Neutrophil (primary cell): ENCODE measurements at regions not wholly inside any gene's neighbourhood (a gene's known extent, or its start where the extent isn't known, plus 50 kb on each side); places are given as distances from the start of the nearest gene placed in this dataset.

Experiments used
- H3K27ac ChIP-seq: fragments of 200-600 bp; sonication (generic); 2 replicates; pipeline ENCODE4 v1.5.1; 2016; ENCODE audit warnings: mild to moderate bottlenecking, moderate library complexity
- H3K27me3 ChIP-seq: fragments of 200-600 bp; sonication (generic); 2 replicates; pipeline ENCODE4 v1.6.0; 2016; ENCODE audit warnings: mild to moderate bottlenecking
- H3K36me3 ChIP-seq: fragments of 200-600 bp; sonication (generic); 2 replicates; pipeline ENCODE4 v1.5.1; 2017
- H3K4me1 ChIP-seq, 2 experiments: fragments of 200-600 bp in 1 of 2; sonication (generic) in 1 of 2; 1 replicate in 1 of 2; 2 replicates in 1 of 2; pipeline versions ENCODE4 v1.5.1 to v1.6.1; 2013 to 2016; ENCODE audit warnings: low read depth in 1 of 2, low read length in 1 of 2, mild to moderate bottlenecking in 1 of 2, moderate library complexity in 1 of 2; ENCODE audit not compliant: control insufficient read depth in 1 of 2, insufficient read depth in 1 of 2
- H3K4me3 ChIP-seq, 2 experiments: fragments of 200-600 bp in 1 of 2; sonication (generic) in 1 of 2; 1 replicate in 1 of 2; 2 replicates in 1 of 2; pipeline ENCODE4 v1.5.1; 2013 to 2016; ENCODE audit warnings: low read depth in 1 of 2, low read length in 1 of 2, mild to moderate bottlenecking in 1 of 2, moderate library complexity in 1 of 2
- H3K9me3 ChIP-seq: fragments of 200-600 bp; sonication (generic); 2 replicates; pipeline ENCODE4 v1.5.1; 2016
- TF ChIP-seq, protein P1 (sequence below): fragments of 200-600 bp; sonication (generic); IDR thresholded peaks from 2 replicates; pipeline ENCODE4 v1.5.1; 2016; ENCODE audit warnings: antibody characterized with exemption

GRCh38 chr11:112310848-112311247, 50.2 kb upstream of the PLET1 start:
- no peaks in the 10 kb centered on the region for H3K9me3 ChIP-seq
- H3K4me1 ChIP-seq, result peaks cover 16 to 25% of the 10 kb centered on the region in 2 experiments
- no peaks in the 10 kb centered on the region for H3K27me3 ChIP-seq
- no peaks in the 10 kb centered on the region for H3K36me3 ChIP-seq
- TF ChIP-seq, protein P1, sequence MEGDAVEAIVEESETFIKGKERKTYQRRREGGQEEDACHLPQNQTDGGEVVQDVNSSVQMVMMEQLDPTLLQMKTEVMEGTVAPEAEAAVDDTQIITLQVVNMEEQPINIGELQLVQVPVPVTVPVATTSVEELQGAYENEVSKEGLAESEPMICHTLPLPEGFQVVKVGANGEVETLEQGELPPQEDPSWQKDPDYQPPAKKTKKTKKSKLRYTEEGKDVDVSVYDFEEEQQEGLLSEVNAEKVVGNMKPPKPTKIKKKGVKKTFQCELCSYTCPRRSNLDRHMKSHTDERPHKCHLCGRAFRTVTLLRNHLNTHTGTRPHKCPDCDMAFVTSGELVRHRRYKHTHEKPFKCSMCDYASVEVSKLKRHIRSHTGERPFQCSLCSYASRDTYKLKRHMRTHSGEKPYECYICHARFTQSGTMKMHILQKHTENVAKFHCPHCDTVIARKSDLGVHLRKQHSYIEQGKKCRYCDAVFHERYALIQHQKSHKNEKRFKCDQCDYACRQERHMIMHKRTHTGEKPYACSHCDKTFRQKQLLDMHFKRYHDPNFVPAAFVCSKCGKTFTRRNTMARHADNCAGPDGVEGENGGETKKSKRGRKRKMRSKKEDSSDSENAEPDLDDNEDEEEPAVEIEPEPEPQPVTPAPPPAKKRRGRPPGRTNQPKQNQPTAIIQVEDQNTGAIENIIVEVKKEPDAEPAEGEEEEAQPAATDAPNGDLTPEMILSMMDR, result no peak
- no peak overlapping the region for H3K4me3 ChIP-seq
- H3K27ac ChIP-seq, result no peak overlapping the region

DNA sequence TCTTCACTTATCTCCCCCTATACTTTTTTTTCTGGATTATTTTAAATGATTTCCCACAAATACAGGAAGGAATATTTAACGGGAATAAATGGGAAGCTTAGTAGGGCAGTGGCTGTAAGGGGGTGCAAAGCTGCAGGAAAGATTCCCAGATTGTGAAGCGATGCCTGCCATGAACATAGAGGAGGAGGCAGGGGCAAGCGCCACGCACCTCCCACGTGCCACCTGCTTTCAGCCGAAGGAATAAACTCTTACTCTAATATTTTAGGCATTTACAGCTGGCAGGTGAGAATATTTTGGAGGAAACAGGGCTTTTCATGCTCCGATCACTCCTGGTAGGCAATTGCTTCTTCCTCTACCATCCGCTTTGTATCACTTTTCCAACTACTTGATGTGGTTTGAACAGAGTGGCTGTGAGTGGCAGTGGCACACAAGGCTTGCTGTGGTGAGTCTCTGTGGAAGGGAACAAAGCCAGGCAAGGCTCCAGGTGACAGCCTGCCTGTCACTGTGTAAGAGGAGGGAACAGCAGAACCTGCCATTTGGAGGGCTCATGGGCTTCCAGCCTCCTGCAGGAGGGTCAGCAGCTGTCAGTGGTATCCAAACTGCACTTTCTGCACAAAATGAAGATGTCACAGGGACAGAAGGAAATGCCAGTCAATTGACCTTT, 54.5 kb upstream of the PLET1 start:
- no peak overlapping the region for H3K27ac ChIP-seq
- peaks cover 14 to 32% of the 10 kb centered on the region in 2 experiments for H3K4me1 ChIP-seq
- H3K36me3 ChIP-seq, result no peaks in the 10 kb centered on the region
- TF ChIP-seq, protein P1, result no peak
- H3K27me3 ChIP-seq, result no peaks in the 10 kb centered on the region
- H3K9me3 ChIP-seq, result no peaks in the 10 kb centered on the region
- no peak overlapping the region for H3K4me3 ChIP-seq

GRCh38 chr11:112315861-112316739, 55.4 kb upstream of the PLET1 start:
- TF ChIP-seq, protein P1, result no peak
- no peak overlapping the region for H3K27ac ChIP-seq

GRCh38 chr11:112316971-112317370, 56.3 kb upstream of the PLET1 start:
- Histone ChIP-seq H3K36me3 (no peaks in the 10 kb centered on the region), H3K4me3 (no peak overlapping the region), H3K4me1 (peaks cover 24 to 38% of the 10 kb centered on the region in 2 experiments), H3K27ac (no peak overlapping the region), H3K9me3 (no peaks in the 10 kb centered on the region), H3K27me3 (no peaks in the 10 kb centered on the region)
- TF ChIP-seq, protein P1, result no peak

More at GRCh38 chr11:112315861-112316739, 55.4 kb upstream of the PLET1 start:
- no peak overlapping the region for H3K4me3 ChIP-seq
- no peaks in the 10 kb centered on the region for H3K27me3 ChIP-seq
- no peaks in the 10 kb centered on the region for H3K9me3 ChIP-seq
- H3K4me1 ChIP-seq, result peaks cover 15 to 32% of the 10 kb centered on the region in 2 experiments
- no peaks in the 10 kb centered on the region for H3K36me3 ChIP-seq

DNA sequence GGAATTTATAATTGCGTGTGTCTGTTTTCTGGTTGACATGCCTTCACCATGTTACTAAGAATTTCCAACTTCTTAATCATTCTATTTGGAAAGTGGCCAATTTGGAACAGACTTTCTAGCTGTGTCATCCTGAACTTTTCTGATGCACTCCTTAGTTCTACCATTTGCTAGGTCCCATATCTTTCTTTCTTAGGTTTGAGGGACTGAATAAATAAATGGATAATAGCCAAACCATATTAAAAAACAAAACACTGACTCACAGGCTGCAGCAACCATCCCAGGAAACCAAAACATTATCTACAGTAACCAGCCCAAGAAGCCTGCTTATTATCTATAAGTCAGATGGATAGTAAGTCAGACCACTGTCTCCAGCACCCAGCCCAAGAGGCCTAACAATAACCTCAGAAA, 57.5 kb upstream of the PLET1 start:
- H3K27ac ChIP-seq, result no peak overlapping the region

More for the DNA sequence above, 57.5 kb upstream of the PLET1 start:
- Histone ChIP-seq H3K4me1 (peaks cover 34 to 48% of the 10 kb centered on the region in 2 experiments), H3K27me3 (no peaks in the 10 kb centered on the region), H3K36me3 (no peaks in the 10 kb centered on the region), H3K4me3 (no peak overlapping the region), H3K9me3 (no peaks in the 10 kb centered on the region)
- TF ChIP-seq, protein P1, result no peak
